NCI-H510A (cell line): ENCODE measurements at regions not wholly inside any gene's neighbourhood (a gene's known extent, or its start where the extent isn't known, plus 50 kb on each side); places are given as distances from the start of the nearest gene placed in this dataset.
A peak's percentile ranks its signal among the peaks of the same experiment; 100 is the strongest.
"Not testable (repeated sequence)": the region's sequence is repeated elsewhere in the genome, so short reads cannot be mapped to it uniquely, and the experiment has no call there.

Experiments
- DNase-seq: peaks from one replicate; lab custom pipeline; 2025; lab: John Stamatoyannopoulos, UW

GRCh38 chr2:235105821-235106359 is 154.1 kb downstream of the SH3BP4 start:
- DNase-seq = no peak

- peak; percentile 16 for DNase-seq
These were observed 155.2 kb downstream of the SH3BP4 start for GRCh38 chr2:235106874-235107639.

- no peak for DNase-seq
These were observed 155.8 kb downstream of the SH3BP4 start for GRCh38 chr2:235107640-235107951.

GRCh38 chr2:235109561-235109960 is 157.7 kb downstream of the SH3BP4 start:
- DNase-seq = not testable (repeated sequence)

- no peak for DNase-seq
These were observed 160.5 kb downstream of the SH3BP4 start for GRCh38 chr2:235112365-235112764.

- DNase-seq = no peak
These were observed 162.0 kb downstream of the SH3BP4 start for GRCh38 chr2:235113854-235114253.

GRCh38 chr2:235114286-235114685 is 162.5 kb downstream of the SH3BP4 start:
- no peak for DNase-seq

GRCh38 chr2:235115521-235115920 is 163.7 kb downstream of the SH3BP4 start:
- DNase-seq = no peak

- no peak for DNase-seq
These were observed 165.2 kb downstream of the SH3BP4 start for GRCh38 chr2:235116885-235117492.

GRCh38 chr2:235126768-235127167 is 175.0 kb downstream of the SH3BP4 start:
- no peak for DNase-seq

- no peak for DNase-seq
These were observed 176.1 kb downstream of the SH3BP4 start for GRCh38 chr2:235127931-235128330.

- DNase-seq = no peak
These were observed 178.0 kb downstream of the SH3BP4 start for GRCh38 chr2:235129850-235130249.

- DNase-seq = no peak
These were observed 179.8 kb downstream of the SH3BP4 start for GRCh38 chr2:235131334-235132305.

GRCh38 chr2:235132651-235133050 is 180.8 kb downstream of the SH3BP4 start:
- no peak for DNase-seq

- no peak for DNase-seq
These were observed 182.0 kb downstream of the SH3BP4 start for GRCh38 chr2:235133837-235134236.

- DNase-seq = no peak
These were observed 182.6 kb downstream of the SH3BP4 start for GRCh38 chr2:235134420-235134819.

- DNase-seq = no peak
These were observed 183.6 kb downstream of the SH3BP4 start for GRCh38 chr2:235135195-235135965.

- peak; percentile 55 for DNase-seq
These were observed 184.3 kb downstream of the SH3BP4 start for GRCh38 chr2:235135990-235136561.

- no peak for DNase-seq
These were observed 186.5 kb downstream of the SH3BP4 start for GRCh38 chr2:235138339-235138738.

GRCh38 chr2:235139956-235140800 is 188.4 kb downstream of the SH3BP4 start:
- DNase-seq = no peak

- no peak for DNase-seq
These were observed 188.9 kb downstream of the SH3BP4 start for GRCh38 chr2:235140801-235141081.
